H9 (cell line): ENCODE measurements at regions not wholly inside any gene's neighbourhood (a gene's known extent, or its start where the extent isn't known, plus 50 kb on each side); places are given as distances from the start of the nearest gene placed in this dataset.

Source experiments
- DNase-seq: peaks from one replicate; pipeline ENCODE4 v3.0.0-alpha.2; 2017
- H2AFZ ChIP-seq: one replicate; pipeline ENCODE4 v1.6.1; 2013; ENCODE audit warnings: mild to moderate bottlenecking, low read length, control low read depth, moderate library complexity
- H2AK5ac ChIP-seq: 2 replicates; pipeline ENCODE4 v1.6.1; 2013; ENCODE audit warnings: low read length, control low read depth, mixed read lengths; ENCODE audit not compliant: insufficient read length
- H2BK120ac ChIP-seq: one replicate; pipeline ENCODE4 v1.6.1; 2013; ENCODE audit warnings: low read depth, mild to moderate bottlenecking, low read length, control low read depth, inconsistent platforms; ENCODE audit not compliant: poor library complexity, severe bottlenecking
- H2BK12ac ChIP-seq: 2 replicates; pipeline ENCODE4 v1.6.1; 2013; ENCODE audit warnings: low read length, control low read depth, mixed read lengths, low read depth; ENCODE audit not compliant: insufficient read length
- H2BK15ac ChIP-seq: 2 replicates; pipeline ENCODE4 v1.6.1; 2013; ENCODE audit warnings: low read depth, low read length, control low read depth
- H2BK20ac ChIP-seq: one replicate; pipeline ENCODE4 v1.6.1; 2013; ENCODE audit warnings: low read depth, mild to moderate bottlenecking, low read length, control low read depth, inconsistent platforms; ENCODE audit not compliant: poor library complexity, severe bottlenecking
- H2BK5ac ChIP-seq: 2 replicates; pipeline ENCODE4 v1.6.1; 2013; ENCODE audit warnings: low read length, control low read depth, mixed read lengths; ENCODE audit not compliant: insufficient read length
- H3K14ac ChIP-seq: 2 replicates; pipeline ENCODE4 v1.6.1; 2013; ENCODE audit warnings: low read length, control low read depth; ENCODE audit not compliant: insufficient read depth
- H3K18ac ChIP-seq: 2 replicates; pipeline ENCODE4 v1.6.1; 2013; ENCODE audit warnings: low read depth, mild to moderate bottlenecking, mixed read lengths, low read length, control low read depth; ENCODE audit not compliant: insufficient read length
- H3K23ac ChIP-seq: 2 replicates; pipeline ENCODE4 v1.6.1; 2013; ENCODE audit warnings: low read length, control low read depth, mixed read lengths, low read depth; ENCODE audit not compliant: insufficient read length
- H3K23me2 ChIP-seq: 2 replicates; pipeline ENCODE4 v1.6.1; 2013; ENCODE audit warnings: low read depth, mild to moderate bottlenecking, mixed read lengths, low read length, control low read depth; ENCODE audit not compliant: insufficient read length, poor library complexity, severe bottlenecking
- H3K27ac ChIP-seq: 2 replicates; pipeline ENCODE4 v1.5.1; 2013; ENCODE audit warnings: low read length, control low read depth, mixed read lengths, low read depth; ENCODE audit not compliant: insufficient read length
- H3K27me3 ChIP-seq: 2 replicates; pipeline ENCODE4 v1.6.1; 2013; ENCODE audit warnings: low read length, control low read depth, inconsistent platforms; ENCODE audit not compliant: insufficient read depth
- H3K4ac ChIP-seq: 2 replicates; pipeline ENCODE4 v1.6.1; 2013; ENCODE audit warnings: low read depth, mild to moderate bottlenecking, control low read depth, inconsistent platforms, low read length, moderate library complexity
- H3K4me1 ChIP-seq: 2 replicates; pipeline ENCODE4 v1.6.1; 2013; ENCODE audit warnings: low read length, control low read depth, inconsistent platforms; ENCODE audit not compliant: insufficient read depth
- H3K4me2 ChIP-seq: 2 replicates; pipeline ENCODE4 v1.6.1; 2013; ENCODE audit warnings: low read length, control low read depth, mixed read lengths; ENCODE audit not compliant: insufficient read length, insufficient read depth
- H3K56ac ChIP-seq: 2 replicates; pipeline ENCODE4 v1.6.1; 2013; ENCODE audit warnings: low read depth, mild to moderate bottlenecking, mixed read lengths, low read length, control low read depth; ENCODE audit not compliant: insufficient read length
- H3K79me1 ChIP-seq: 2 replicates; pipeline ENCODE4 v1.6.1; 2013; ENCODE audit warnings: low read depth, mild to moderate bottlenecking, moderate library complexity, low read length, control low read depth, inconsistent platforms; ENCODE audit not compliant: insufficient read depth, poor library complexity, severe bottlenecking
- H3K79me2 ChIP-seq: 2 replicates; pipeline ENCODE4 v1.6.1; 2013; ENCODE audit warnings: low read length, control low read depth, inconsistent platforms; ENCODE audit not compliant: insufficient read depth
- H3K9ac ChIP-seq: 2 replicates; pipeline ENCODE4 v1.6.1; 2013; ENCODE audit warnings: low read length, control low read depth, mixed read lengths; ENCODE audit not compliant: insufficient read length; ENCODE audit errors: extremely low read depth
- H3K9me3 ChIP-seq: one replicate; pipeline ENCODE4 v1.6.1; 2013; ENCODE audit warnings: low read depth, low read length, inconsistent platforms; ENCODE audit not compliant: control insufficient read depth
- H3T11ph ChIP-seq: one replicate; pipeline ENCODE4 v1.6.1; 2013; ENCODE audit warnings: mild to moderate bottlenecking, low read length, control low read depth, inconsistent platforms
- H4K20me1 ChIP-seq: one replicate; pipeline ENCODE4 v1.6.1; 2013; ENCODE audit not compliant: control insufficient read depth, insufficient read length, insufficient read depth
- H4K5ac ChIP-seq: 2 replicates; pipeline ENCODE4 v1.6.1; 2013; ENCODE audit warnings: low read depth, mild to moderate bottlenecking, mixed read lengths, low read length, control low read depth; ENCODE audit not compliant: insufficient read length
- H4K8ac ChIP-seq: replicated peaks from 2 replicates; pipeline ENCODE4 v1.6.1; 2013; ENCODE audit warnings: low read length, control low read depth, mixed read lengths, low read depth; ENCODE audit not compliant: insufficient read length
- H4K91ac ChIP-seq: 2 replicates; pipeline ENCODE4 v1.6.1; 2013; ENCODE audit warnings: low read depth, mild to moderate bottlenecking, moderate library complexity, mixed read lengths, low read length, control low read depth; ENCODE audit not compliant: insufficient read length
- H3K27ac Mint-ChIP-seq, 3 experiments: 2 replicates in 2 of 3; 3 replicates in 1 of 3; pipeline ENCODE4 v1.8.0; 2020 to 2021; ENCODE audit warnings: mixed read lengths in 3 of 3, mild to moderate bottlenecking in 1 of 3, moderate library complexity in 1 of 3
- H3K27me3 Mint-ChIP-seq: 2 replicates; pipeline ENCODE4 v1.8.0; 2021; ENCODE audit warnings: low read depth, mild to moderate bottlenecking, moderate library complexity, mixed read lengths
- H3K36me3 Mint-ChIP-seq, 3 experiments: 2 replicates in 2 of 3; 3 replicates in 1 of 3; pipeline ENCODE4 v1.8.0; 2020 to 2021; ENCODE audit warnings: low read depth in 3 of 3, mixed read lengths in 3 of 3; ENCODE audit not compliant: insufficient read depth in 1 of 3
- H3K4me1 Mint-ChIP-seq, 2 experiments: 2 replicates each; pipeline ENCODE4 v1.8.0; 2020; ENCODE audit warnings: mixed read lengths in 2 of 2
- H3K4me3 Mint-ChIP-seq, 2 experiments: 2 replicates in 1 of 2; 3 replicates in 1 of 2; pipeline ENCODE4 v1.8.0; 2020 to 2021; ENCODE audit warnings: mild to moderate bottlenecking in 2 of 2, mixed read lengths in 2 of 2, moderate library complexity in 1 of 2
- H3K9me3 Mint-ChIP-seq, 2 experiments: 2 replicates in 1 of 2; 3 replicates in 1 of 2; pipeline ENCODE4 v1.8.0; 2020; ENCODE audit warnings: mild to moderate bottlenecking in 2 of 2, mixed read lengths in 2 of 2, moderate library complexity in 1 of 2
- WGBS: extraction: QIAGEN DNeasy Blood & Tissue Kit; methylation state at CpG from one replicate; pipeline ENCODE4 v1.1.7; 2013; ENCODE audit warnings: missing lambda C conversion rate, low lambda C conversion rate, mixed read lengths; ENCODE audit not compliant: insufficient read length; ENCODE audit errors: extremely low coverage; 5-methylcytosine and 5-hydroxymethylcytosine counted together
- TF ChIP-seq, protein P1 (sequence below): fragments of 200-600 bp; sonication (generic); conservative IDR thresholded peaks from 3 replicates; pipeline ENCODE4 v1.8.0; 2021; ENCODE audit warnings: antibody characterized with exemption, mild to moderate bottlenecking

DNA sequence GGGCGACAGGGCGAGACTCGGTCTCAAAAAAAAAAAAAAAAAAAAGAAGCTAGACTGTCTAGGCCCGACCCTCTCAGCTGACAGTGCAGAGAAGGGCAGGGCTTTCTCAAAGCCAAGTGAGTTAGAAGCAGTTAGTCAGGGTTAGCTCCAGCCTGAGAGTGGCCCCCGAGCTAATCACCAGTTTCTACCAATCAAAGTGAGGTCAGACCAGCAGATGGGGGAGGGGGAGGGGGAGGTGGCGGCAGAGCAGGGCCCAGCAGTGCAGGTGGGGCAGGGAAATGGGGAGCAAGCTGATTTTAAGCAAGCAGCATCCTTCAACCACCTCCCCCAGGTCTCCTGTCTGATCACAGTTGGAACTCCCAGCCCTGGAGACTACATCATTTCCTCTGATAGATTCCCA lies 55.3 kb upstream of the PRR5 start:
- Histone ChIP-seq H2BK20ac (no peak overlapping the region), H3K79me1 (no peaks in the 10 kb centered on the region), H2BK5ac (no peak overlapping the region), H3K79me2 (no peaks in the 10 kb centered on the region), H3K23ac (no peak overlapping the region), H3K9ac (no peak overlapping the region), H3K27ac (no peak overlapping the region), H4K91ac (no peak overlapping the region), H2AFZ (no peak overlapping the region), H2BK12ac (no peak overlapping the region), H2AK5ac (no peak overlapping the region), H4K8ac (no peak overlapping the region), H2BK15ac (no peak overlapping the region), H3K9me3 (no peaks in the 10 kb centered on the region), H3K18ac (no peak overlapping the region), H2BK120ac (no peak overlapping the region), H4K20me1 (no peaks in the 10 kb centered on the region), H3K56ac (no peak overlapping the region), H3K4me1 (no peaks in the 10 kb centered on the region), H3T11ph (no peak overlapping the region), H3K4ac (no peak overlapping the region), H3K23me2 (no peaks in the 10 kb centered on the region), H3K4me2 (no peak overlapping the region), H4K5ac (no peak overlapping the region), H3K27me3 (no peaks in the 10 kb centered on the region), H3K14ac (no peak overlapping the region)
- WGBS: no CpG with 5 or more reads among the region's 6 CpGs
- no peak overlapping the region for H3K4me3 Mint-ChIP-seq
- peak; percentile 36 for DNase-seq
- TF ChIP-seq, protein P1, sequence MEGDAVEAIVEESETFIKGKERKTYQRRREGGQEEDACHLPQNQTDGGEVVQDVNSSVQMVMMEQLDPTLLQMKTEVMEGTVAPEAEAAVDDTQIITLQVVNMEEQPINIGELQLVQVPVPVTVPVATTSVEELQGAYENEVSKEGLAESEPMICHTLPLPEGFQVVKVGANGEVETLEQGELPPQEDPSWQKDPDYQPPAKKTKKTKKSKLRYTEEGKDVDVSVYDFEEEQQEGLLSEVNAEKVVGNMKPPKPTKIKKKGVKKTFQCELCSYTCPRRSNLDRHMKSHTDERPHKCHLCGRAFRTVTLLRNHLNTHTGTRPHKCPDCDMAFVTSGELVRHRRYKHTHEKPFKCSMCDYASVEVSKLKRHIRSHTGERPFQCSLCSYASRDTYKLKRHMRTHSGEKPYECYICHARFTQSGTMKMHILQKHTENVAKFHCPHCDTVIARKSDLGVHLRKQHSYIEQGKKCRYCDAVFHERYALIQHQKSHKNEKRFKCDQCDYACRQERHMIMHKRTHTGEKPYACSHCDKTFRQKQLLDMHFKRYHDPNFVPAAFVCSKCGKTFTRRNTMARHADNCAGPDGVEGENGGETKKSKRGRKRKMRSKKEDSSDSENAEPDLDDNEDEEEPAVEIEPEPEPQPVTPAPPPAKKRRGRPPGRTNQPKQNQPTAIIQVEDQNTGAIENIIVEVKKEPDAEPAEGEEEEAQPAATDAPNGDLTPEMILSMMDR: no peak
- H3K4me1 Mint-ChIP-seq: peaks cover 4 to 21% of the 10 kb centered on the region in 2 experiments; a peak in 3 of 4 replicates
- no peaks in the 10 kb centered on the region; a peak in 1 of 5 replicates for H3K9me3 Mint-ChIP-seq
- peaks cover 60% of the 10 kb centered on the region for H3K27me3 Mint-ChIP-seq
- no peaks in the 10 kb centered on the region for H3K36me3 Mint-ChIP-seq
- H3K27ac Mint-ChIP-seq: no peak overlapping the region
